ENCODE measurements at regions not wholly inside any gene's neighbourhood (a gene's known extent, or its start where the extent isn't known, plus 50 kb on each side); places are given as distances from the start of the nearest gene placed in this dataset.
"Not testable (repeated sequence)": the region's sequence is repeated elsewhere in the genome, so short reads cannot be mapped to it uniquely, and the experiment has no call there.

- no peak overlapping the region for H3K27ac Mint-ChIP-seq
- no peak for TF ChIP-seq CTCF (conservative IDR thresholded peaks at IDR 0.05)
Observed at GRCh38 chr4:66014146-66014765, 344.0 kb upstream of the EPHA5 start.

GRCh38 chr4:66000510-66001117 lies 330.3 kb upstream of the EPHA5 start:
- Mint-ChIP-seq H3K27me3 (no peaks in the 10 kb centered on the region), H3K27ac (no peak overlapping the region), H3K4me1 (ENCODE audit: unreplicated experiment) (peaks cover 15% of the 10 kb centered on the region), H3K36me3 (peaks cover 4% of the 10 kb centered on the region), H3K9me3 (peaks cover 4% of the 10 kb centered on the region), H3K4me3 (peak overlapping the region; percentile 40)
- no peak for DNase-seq (ENCODE audit: extremely low spot score, unreplicated experiment)
- TF ChIP-seq CTCF (conservative IDR thresholded peaks at IDR 0.05) = no peak

More at GRCh38 chr4:66014146-66014765, 344.0 kb upstream of the EPHA5 start:
- Mint-ChIP-seq H3K4me3 (no peak overlapping the region), H3K9me3 (peaks cover 20% of the 10 kb centered on the region), H3K36me3 (no peaks in the 10 kb centered on the region), H3K4me1 (ENCODE audit: unreplicated experiment) (no peaks in the 10 kb centered on the region), H3K27me3 (no peaks in the 10 kb centered on the region)
- DNase-seq (ENCODE audit: extremely low spot score, unreplicated experiment) = no peak

GRCh38 chr4:65999518-65999871 lies 329.2 kb upstream of the EPHA5 start:
- H3K36me3 Mint-ChIP-seq = peaks cover 4% of the 10 kb centered on the region
- H3K27ac Mint-ChIP-seq = peak overlapping the region; percentile 86
- no peak for TF ChIP-seq CTCF (conservative IDR thresholded peaks at IDR 0.05)
- no peak for DNase-seq (ENCODE audit: extremely low spot score, unreplicated experiment)
- no peaks in the 10 kb centered on the region for H3K27me3 Mint-ChIP-seq
- peaks cover 4% of the 10 kb centered on the region for H3K9me3 Mint-ChIP-seq
- peaks cover 15% of the 10 kb centered on the region for H3K4me1 Mint-ChIP-seq (ENCODE audit: unreplicated experiment)
- peak overlapping the region; percentile 88 for H3K4me3 Mint-ChIP-seq

- H3K9me3 Mint-ChIP-seq; DNase-seq (ENCODE audit: extremely low spot score, unreplicated experiment); H3K36me3 Mint-ChIP-seq; H3K27me3 Mint-ChIP-seq: not testable (repeated sequence)
- H3K27ac Mint-ChIP-seq = peak overlapping the region; percentile 86
- peaks cover 15% of the 10 kb centered on the region for H3K4me1 Mint-ChIP-seq (ENCODE audit: unreplicated experiment)
- H3K4me3 Mint-ChIP-seq = peak overlapping the region; percentile 88
Observed at GRCh38 chr4:65998807-65999517, 328.7 kb upstream of the EPHA5 start.

GRCh38 chr4:65983061-65983460 lies 312.8 kb upstream of the EPHA5 start:
- Mint-ChIP-seq H3K4me1 (ENCODE audit: unreplicated experiment) (peaks cover 5% of the 10 kb centered on the region), H3K27me3 (no peaks in the 10 kb centered on the region), H3K27ac (no peak overlapping the region), H3K36me3 (no peaks in the 10 kb centered on the region), H3K4me3 (no peak overlapping the region), H3K9me3 (no peaks in the 10 kb centered on the region)
- DNase-seq (ENCODE audit: extremely low spot score, unreplicated experiment) = no peak
- TF ChIP-seq CTCF (conservative IDR thresholded peaks at IDR 0.05) = no peak

- no peaks in the 10 kb centered on the region for H3K27me3 Mint-ChIP-seq
- H3K36me3 Mint-ChIP-seq = no peaks in the 10 kb centered on the region
- peaks cover 4% of the 10 kb centered on the region for H3K9me3 Mint-ChIP-seq
- DNase-seq (ENCODE audit: extremely low spot score, unreplicated experiment) = no peak
- no peak overlapping the region for H3K4me3 Mint-ChIP-seq
- H3K27ac Mint-ChIP-seq = no peak overlapping the region
- no peak for TF ChIP-seq CTCF (conservative IDR thresholded peaks at IDR 0.05)
- H3K4me1 Mint-ChIP-seq (ENCODE audit: unreplicated experiment) = no peaks in the 10 kb centered on the region
Observed at GRCh38 chr4:65976287-65976686, 306.0 kb upstream of the EPHA5 start.
